ENCODE measurements at regions not wholly inside any gene's neighbourhood (a gene's known extent, or its start where the extent isn't known, plus 50 kb on each side); places are given as distances from the start of the nearest gene placed in this dataset.

DNA sequence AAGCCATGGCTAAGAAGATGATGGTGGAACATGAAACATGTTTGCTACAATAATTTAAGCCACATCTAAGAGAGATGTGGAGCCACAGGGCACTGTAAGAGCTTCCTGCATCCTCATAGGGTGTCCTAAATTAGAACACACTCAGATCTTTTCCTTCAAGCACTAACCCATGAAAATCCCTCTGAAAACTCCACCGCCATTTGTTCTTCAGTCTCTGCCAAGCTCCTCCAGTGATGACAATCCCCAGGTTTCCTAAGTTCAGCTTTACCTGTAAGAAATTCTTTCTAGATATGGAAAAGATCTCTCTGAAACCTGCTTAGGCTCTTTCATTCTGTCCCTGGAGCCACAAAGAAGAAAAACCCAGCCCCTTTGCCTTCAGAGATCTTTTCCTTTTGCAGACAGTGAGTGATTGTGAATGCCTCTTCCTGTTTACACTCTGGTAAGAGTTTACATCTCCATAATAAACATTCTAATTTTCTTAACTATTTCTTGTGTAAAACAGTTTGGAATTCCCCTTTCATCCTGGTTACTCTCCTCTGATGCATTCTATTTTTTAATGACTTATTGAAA is 907.2 kb downstream of the VRK1 start:
- DNase-seq (ENCODE audit: low read depth in 3 of 3, low spot score in 1 of 3), result no peak

GRCh38 chr14:97705107-97705506 is 907.9 kb downstream of the VRK1 start:
- no peak for DNase-seq (ENCODE audit: low read depth in 3 of 3, low spot score in 1 of 3)

- no peak for DNase-seq (ENCODE audit: low read depth in 3 of 3, low spot score in 1 of 3)
Observed at GRCh38 chr14:97705976-97706375, 908.8 kb downstream of the VRK1 start.

DNA sequence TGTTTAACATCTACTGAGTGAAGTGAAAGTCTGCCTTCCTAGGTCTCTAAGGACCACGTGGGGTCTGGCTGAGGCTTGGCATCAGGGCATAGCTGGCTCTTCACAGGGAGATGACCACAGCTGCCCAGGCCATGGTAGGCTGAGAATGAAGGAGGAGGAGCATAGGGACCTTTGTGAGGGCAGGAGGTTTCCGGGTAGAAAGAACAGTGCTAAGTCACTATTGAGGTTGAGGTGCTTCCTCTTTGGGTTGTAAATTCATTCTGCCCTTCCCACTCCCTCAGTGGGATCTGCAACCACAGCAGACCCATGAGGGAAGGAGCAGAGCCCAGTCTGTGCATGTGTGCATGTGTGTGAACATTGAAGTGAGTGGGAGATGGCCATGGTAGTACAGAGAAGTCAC is 909.6 kb downstream of the VRK1 start:
- DNase-seq (ENCODE audit: low read depth in 3 of 3, low spot score in 1 of 3), result no peak

- DNase-seq (ENCODE audit: low read depth in 3 of 3, low spot score in 1 of 3), result no peak
Observed at GRCh38 chr14:97707603-97708002, 910.4 kb downstream of the VRK1 start.

DNA sequence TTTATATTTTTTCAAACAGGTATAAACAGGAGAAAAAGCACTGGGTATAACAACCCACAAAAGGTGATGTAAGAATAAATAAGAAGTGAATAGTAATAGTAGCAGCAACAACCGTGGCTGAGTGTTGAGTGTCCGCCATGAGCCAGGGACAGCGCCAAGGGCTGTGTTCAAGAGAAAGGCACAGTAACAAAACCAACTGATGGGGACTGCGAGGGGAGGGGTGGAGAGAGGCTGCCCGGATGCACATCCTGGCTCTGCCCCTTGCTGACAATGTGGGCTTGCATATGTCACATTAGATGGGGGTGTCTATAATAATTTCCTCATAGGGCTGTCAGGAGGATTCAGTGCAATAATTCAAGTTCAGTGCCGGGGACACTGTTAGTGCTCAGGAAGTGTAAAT is 912.4 kb downstream of the VRK1 start:
- no peak for DNase-seq (ENCODE audit: low read depth in 3 of 3, low spot score in 1 of 3)

- DNase-seq (ENCODE audit: low read depth in 3 of 3, low spot score in 1 of 3), result no peak
Observed at GRCh38 chr14:97710726-97711125, 913.5 kb downstream of the VRK1 start.

DNA sequence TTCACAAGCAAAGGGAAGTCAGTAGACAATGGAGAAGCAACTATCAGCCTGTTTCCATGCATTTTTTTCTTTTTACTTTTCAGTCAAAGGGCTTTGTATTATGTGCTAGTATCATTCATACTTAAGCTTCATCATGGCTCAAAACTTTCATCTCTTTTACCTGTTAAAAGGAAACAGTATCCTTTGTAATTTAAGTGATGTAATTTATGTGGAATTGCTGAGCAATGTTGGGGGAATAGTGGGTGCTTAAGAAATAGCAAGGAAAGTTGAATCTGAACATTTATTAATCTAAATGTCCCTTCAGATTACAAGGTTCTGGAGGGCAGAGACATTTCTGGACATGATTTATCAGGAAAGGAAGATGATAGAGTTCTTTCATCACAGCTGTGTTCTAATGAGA is 915.3 kb downstream of the VRK1 start:
- DNase-seq (ENCODE audit: low read depth in 3 of 3, low spot score in 1 of 3), result no peak

GRCh38 chr14:97713023-97713422 is 915.8 kb downstream of the VRK1 start:
- DNase-seq (ENCODE audit: low read depth in 3 of 3, low spot score in 1 of 3), result no peak

DNA sequence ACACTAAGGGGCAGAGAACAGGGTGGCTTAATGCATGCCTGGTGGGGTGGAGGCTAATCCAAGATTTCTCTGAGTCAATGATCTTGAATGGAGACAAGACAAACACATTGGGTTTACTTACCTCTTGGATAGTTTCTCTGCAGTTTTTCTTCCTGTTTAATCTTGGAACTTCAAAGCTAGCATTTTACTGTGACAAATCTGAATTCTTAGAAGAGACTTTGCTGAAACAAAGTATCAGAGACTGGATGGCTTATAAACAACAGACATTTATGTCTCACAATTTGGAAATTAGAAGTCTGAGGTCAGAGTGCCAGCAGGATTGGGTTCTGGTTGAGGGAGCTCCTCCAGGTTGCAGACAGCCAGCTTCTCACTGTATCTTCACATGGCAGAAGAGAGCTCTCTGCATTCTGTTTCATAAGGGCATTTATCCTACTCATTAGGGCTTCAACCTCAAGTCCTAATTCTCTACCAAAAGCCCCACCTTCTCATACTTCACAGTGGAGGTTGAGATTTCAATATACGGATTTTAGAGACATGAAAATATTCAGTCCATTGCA is 921.8 kb downstream of the VRK1 start:
- DNase-seq (ENCODE audit: low read depth in 3 of 3, low spot score in 1 of 3), result no peak

DNA sequence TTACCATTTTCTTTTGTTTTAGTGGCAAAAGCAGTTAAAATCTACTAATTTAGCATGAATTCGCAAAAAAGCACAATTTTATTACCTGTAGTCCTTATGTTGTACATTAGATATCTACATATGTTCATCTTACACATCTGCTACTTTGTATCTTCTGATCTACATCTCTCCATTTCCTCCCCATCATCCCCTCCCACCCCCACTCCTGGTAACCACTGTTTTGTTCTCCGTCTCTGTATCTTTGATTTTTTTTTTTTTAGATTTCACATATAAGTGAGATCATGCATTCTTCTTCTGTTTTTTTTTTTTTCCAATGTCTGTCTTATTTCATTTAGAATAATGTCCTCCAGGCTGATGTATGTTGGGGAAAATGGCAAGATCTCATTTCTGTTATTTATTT is 922.7 kb downstream of the VRK1 start:
- DNase-seq (ENCODE audit: low read depth in 3 of 3, low spot score in 1 of 3), result no peak

DNA sequence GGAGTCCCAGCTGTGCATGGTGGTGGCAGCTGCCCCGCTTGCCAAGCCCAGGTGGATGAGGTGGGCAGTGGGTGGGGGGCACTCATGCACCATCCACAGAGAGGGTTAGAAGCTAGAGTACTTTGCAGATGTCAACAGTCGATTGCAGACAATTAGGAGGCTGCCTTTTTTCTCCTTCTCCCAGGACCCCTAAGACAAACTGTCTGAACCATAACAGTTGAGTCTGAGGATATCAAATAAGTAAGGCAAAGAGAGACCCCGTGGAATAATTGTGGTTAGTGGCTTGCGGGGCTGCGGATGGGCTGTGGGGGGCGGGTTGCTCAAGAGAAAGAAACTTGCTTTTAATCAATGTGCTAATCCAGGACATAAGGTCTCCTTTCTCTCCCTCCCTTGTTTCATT is 926.2 kb downstream of the VRK1 start:
- DNase-seq (ENCODE audit: low read depth in 3 of 3, low spot score in 1 of 3), result no peak

DNA sequence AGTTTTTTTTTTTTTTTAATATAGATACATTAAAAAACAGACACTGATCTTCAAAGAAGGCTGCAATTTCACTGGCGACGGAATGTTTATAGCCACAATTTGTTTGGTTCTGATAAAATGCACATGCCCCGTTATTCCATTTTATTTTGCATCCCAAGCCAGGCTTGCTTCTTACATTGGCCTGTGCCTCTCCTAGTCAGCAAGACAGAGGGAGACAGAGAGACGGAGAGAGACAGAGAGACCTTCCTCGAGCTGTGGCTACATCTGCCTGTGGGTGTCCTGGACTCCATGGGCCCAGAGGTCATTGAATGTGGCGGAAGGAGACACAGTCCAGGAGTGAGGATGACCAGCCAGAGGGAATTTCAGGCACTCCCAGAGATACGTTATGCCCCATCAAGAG is 926.6 kb downstream of the VRK1 start:
- no peak for DNase-seq (ENCODE audit: low read depth in 3 of 3, low spot score in 1 of 3)

DNA sequence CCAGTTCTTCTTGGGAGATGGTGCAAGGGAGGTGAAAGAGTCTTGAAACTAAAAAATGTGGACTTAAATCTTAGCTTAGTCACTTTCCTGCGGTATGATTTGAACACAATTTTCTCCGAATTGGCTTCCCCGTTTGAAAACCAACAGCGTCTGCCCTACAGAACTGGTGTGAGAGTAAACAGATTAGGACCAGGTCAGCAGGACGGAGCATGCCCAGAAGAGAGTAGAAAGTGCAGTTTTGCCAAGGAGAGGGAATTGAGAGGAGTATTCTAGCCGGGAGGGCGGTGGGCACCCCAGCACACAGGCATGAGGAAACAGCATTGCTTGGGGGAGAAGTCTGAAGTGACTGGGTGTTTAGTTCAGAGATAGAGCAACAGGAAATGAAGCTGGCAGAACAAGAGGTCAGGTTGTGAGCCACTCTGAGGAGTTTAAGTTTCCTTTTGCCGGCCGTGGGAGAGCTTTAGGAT is 927.1 kb downstream of the VRK1 start:
- no peak for DNase-seq (ENCODE audit: low read depth in 3 of 3, low spot score in 1 of 3)

DNA sequence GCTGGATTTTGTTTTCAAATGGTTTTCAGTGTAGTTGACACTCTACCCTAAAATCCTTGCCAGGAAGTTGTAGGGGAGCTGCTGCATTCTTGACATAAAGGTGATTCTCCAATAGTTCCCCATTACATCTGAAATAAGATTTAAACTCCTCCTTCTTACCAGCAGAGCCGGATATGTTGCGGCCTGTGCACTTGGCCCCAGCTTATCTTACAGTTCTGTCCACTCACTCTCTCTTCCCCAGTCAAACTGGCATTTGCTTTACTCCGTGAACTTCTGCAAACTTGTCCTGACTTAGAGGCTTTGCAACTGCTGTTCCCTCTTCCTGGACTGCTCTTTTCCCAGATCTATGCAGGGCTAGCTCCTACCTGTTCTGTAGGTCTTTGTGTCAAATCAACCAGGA is 929.5 kb downstream of the VRK1 start:
- DNase-seq (ENCODE audit: low read depth in 3 of 3, low spot score in 1 of 3), result no peak

DNA sequence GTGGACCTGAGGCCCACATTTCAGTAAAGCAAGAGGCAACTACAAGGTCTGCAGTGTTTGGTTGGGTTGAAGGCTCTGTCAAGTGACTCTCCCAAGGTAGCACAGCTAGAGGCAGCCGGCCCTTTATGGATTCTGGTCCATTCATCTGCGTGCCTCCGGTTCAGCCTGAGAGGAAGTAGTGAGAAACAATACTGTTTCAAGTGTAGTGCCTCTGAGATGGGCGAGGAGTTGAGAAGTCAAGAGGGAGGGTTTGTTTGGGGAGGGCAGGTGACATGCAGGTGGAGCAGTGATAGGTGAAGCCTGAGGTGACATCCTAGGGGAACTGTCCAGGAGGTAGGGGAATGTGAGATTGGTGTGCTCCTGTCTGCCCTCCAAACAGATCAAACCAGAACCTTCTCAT is 933.5 kb downstream of the VRK1 start:
- DNase-seq (ENCODE audit: low read depth in 3 of 3, low spot score in 1 of 3), result no peak

DNA sequence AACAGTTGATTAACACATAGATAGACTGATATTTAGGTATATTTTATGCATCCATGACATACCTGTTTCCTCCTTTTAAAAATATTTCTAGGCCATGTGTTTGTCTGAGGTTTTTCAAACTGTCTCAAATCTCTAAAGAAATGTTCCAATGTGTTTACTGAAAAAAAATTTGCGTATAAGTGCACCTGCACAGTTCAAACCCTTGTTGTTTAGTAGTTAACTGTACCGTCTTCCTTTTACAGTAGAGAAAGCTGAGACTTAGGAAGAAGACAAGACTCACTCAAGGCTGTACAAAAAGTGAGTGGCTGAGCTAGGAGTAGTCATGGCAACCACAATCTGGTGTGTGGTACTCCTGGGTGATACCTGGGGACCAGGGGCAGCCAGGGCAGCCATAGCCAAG is 934.6 kb downstream of the VRK1 start:
- DNase-seq (ENCODE audit: low read depth in 3 of 3, low spot score in 1 of 3), result no peak

DNA sequence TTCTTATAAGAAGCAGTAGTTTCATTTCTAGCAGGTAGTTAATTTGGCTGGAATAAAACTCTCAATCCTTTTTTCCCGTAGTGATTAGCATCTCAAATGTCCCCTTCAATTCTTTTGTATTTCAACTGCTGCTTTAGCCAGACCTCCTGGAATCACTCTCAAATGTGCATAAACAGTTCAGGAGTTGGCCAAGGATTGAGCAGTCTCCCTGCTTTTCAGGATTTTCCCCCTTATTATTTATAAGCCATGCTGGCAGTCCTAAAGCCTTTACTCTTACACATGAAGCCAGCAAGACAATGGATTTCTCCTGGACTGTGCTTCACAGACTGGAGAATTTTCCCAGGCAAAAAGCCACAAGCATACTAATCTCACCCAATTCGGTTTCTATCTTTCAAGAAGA is 950.1 kb downstream of the VRK1 start:
- no peak for DNase-seq (ENCODE audit: low read depth in 3 of 3, low spot score in 1 of 3)

DNA sequence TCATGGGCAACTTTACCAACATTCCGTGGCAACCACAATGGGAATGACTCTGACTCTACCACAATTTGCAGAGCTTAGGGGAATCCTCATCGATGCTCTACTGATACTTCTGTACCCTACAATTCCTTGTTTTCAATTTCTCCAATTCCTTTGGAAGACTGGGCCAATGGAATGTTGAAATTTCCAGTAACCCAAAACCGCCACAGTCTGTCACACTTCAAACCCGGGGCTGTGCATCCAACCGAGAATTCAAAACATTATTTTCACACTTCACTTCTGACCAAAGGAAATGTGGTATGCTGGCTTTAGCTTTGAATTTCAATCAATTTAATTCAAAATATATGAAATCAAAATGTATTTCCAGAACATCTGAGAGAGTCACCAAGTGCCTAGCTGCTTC is 951.4 kb downstream of the VRK1 start:
- no peak for DNase-seq (ENCODE audit: low read depth in 3 of 3, low spot score in 1 of 3)

DNA sequence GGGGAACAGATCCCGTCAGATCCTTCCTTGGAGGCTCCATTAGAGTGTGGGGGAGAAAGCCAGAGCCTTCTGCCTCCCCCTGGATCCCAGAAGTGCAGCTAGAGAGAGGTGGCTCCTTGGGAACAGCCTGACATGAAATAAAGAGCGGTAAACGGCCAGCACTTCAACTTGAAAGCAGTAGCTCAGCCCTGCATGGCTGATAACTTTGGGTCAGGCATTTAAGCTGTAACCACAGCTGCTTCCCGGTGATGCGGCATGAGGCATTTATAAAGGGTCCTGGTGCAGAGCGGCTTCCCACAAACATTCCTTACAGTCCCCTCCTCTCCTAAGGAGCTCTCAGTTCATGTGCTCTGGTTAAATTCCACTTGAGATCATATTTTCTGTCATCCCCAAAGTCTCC is 960.3 kb downstream of the VRK1 start:
- DNase-seq (ENCODE audit: low read depth in 3 of 3, low spot score in 1 of 3), result no peak

- DNase-seq (ENCODE audit: low read depth in 3 of 3, low spot score in 1 of 3), result no peak
Observed at GRCh38 chr14:97760050-97760449, 962.9 kb downstream of the VRK1 start.

GRCh38 chr14:97762386-97762785 is 965.2 kb downstream of the VRK1 start:
- DNase-seq (ENCODE audit: low read depth in 3 of 3, low spot score in 1 of 3), result no peak

GRCh38 chr14:97771340-97772045 is 974.3 kb downstream of the VRK1 start:
- DNase-seq (ENCODE audit: low read depth in 3 of 3, low spot score in 1 of 3), result no peak

Measured in stimulated activated CD4-positive, alpha-beta T cell treated with anti-CD3 and anti-CD28 coated beads, TNF-alpha, amount 100 ng/mL, for 1 hour (primary cell).